Tibial nerve (tissue), 4 donors: ENCODE measurements at regions not wholly inside any gene's neighbourhood (a gene's known extent, or its start where the extent isn't known, plus 50 kb on each side); places are given as distances from the start of the nearest gene placed in this dataset.

Experiments
- DNase-seq, 2 donors: peaks; one replicate each; pipeline ENCODE4 v3.0.0-alpha.2; 2019; ENCODE audit warnings: low spot score in 2 of 2
- H3K27ac ChIP-seq, 4 donors: fragments of 200-600 bp; sonication (generic) in 3 of 4; one replicate each; pipeline ENCODE4 v1.5.1; 2017 to 2019; ENCODE audit warnings: mild to moderate bottlenecking in 1 of 4
- H3K27me3 ChIP-seq, 2 donors: fragments of 200-600 bp; sonication (generic) in 1 of 2; one replicate each; pipeline versions ENCODE4 v1.5.1 to v1.6.0; 2017 to 2019
- H3K36me3 ChIP-seq, 3 donors: fragments of 200-600 bp; sonication (generic); one replicate each; pipeline ENCODE4 v1.5.1; 2018 to 2019
- H3K4me1 ChIP-seq, 4 donors: fragments of 200-600 bp; sonication (generic) in 3 of 4; one replicate each; pipeline ENCODE4 v1.5.1; 2017 to 2019
- H3K4me3 ChIP-seq, 4 donors: fragments of 200-600 bp; sonication (generic) in 3 of 4; one replicate each; pipeline ENCODE4 v1.5.1; 2017 to 2019; ENCODE audit warnings: mild to moderate bottlenecking in 1 of 4, moderate library complexity in 1 of 4
- H3K9me3 ChIP-seq, 4 donors: fragments of 200-600 bp; sonication (generic) in 3 of 4; one replicate each; pipeline ENCODE4 v1.5.1; 2017 to 2019
- EP300 ChIP-seq, 2 donors: sonication (generic); formaldehyde crosslinking; IDR thresholded peaks; one replicate each; pipeline ENCODE4 v1.6.1; 2017; ENCODE audit warnings: antibody characterized with exemption in 2 of 2, mild to moderate bottlenecking in 1 of 2
- POLR2A ChIP-seq, 2 donors: fragments of 450-650 bp; IDR thresholded peaks; one replicate each; pipeline ENCODE4 v1.6.1; 2017; ENCODE audit warnings: antibody characterized with exemption in 2 of 2, mild to moderate bottlenecking in 2 of 2, moderate library complexity in 2 of 2
- WGBS, 2 donors: methylation state at CpG; one replicate each; pipeline ENCODE4 v1.1.5; 2018; 5-methylcytosine and 5-hydroxymethylcytosine counted together
- TF ChIP-seq, protein P1 (sequence below), 5 experiments: fragments of 200-600 bp in 3 of 5; fragments of 450-650 bp in 2 of 5; sonication (generic) in 3 of 5; IDR thresholded peaks; one replicate each; pipeline ENCODE4 v1.5.1; 2016 to 2019; ENCODE audit warnings: antibody characterized with exemption in 5 of 5, mild to moderate bottlenecking in 3 of 5, moderate library complexity in 2 of 5

DNA sequence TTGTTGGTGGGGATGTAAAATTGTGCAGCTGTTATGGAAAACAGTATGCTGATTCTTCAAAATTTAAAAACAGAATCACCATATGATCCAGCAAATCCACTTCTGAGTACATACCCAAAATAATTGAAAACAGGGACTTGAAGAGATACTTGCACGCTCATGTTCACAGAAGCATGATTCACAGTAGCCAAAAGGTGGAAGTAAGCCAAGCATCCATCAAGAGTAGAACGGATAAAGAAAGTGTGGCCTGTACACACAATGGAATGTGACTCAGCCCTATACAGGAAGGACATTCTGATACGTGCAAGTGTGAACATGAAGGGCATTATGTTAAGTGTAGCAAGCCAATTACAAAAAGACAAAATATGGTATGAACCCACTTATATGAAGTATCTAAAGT, 696.7 kb upstream of the CELF2 start:
- Histone ChIP-seq H3K4me3 (no peak overlapping the region), H3K27me3 (no peaks in the 10 kb centered on the region), H3K36me3 (no peaks in the 10 kb centered on the region), H3K4me1 (no peaks in the 10 kb centered on the region), H3K27ac (no peak overlapping the region), H3K9me3 (no peaks in the 10 kb centered on the region)
- DNase-seq = no peak
- no peak for TF ChIP-seq POLR2A (IDR thresholded peaks at IDR 0.05)
- TF ChIP-seq, protein P1, sequence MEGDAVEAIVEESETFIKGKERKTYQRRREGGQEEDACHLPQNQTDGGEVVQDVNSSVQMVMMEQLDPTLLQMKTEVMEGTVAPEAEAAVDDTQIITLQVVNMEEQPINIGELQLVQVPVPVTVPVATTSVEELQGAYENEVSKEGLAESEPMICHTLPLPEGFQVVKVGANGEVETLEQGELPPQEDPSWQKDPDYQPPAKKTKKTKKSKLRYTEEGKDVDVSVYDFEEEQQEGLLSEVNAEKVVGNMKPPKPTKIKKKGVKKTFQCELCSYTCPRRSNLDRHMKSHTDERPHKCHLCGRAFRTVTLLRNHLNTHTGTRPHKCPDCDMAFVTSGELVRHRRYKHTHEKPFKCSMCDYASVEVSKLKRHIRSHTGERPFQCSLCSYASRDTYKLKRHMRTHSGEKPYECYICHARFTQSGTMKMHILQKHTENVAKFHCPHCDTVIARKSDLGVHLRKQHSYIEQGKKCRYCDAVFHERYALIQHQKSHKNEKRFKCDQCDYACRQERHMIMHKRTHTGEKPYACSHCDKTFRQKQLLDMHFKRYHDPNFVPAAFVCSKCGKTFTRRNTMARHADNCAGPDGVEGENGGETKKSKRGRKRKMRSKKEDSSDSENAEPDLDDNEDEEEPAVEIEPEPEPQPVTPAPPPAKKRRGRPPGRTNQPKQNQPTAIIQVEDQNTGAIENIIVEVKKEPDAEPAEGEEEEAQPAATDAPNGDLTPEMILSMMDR (IDR thresholded peaks at IDR 0.05) = no peak
- no peak for TF ChIP-seq EP300 (IDR thresholded peaks at IDR 0.05)
- WGBS, 2 donors = 49 to 53% methylated on average over 3 of the region's 3 CpGs

DNA sequence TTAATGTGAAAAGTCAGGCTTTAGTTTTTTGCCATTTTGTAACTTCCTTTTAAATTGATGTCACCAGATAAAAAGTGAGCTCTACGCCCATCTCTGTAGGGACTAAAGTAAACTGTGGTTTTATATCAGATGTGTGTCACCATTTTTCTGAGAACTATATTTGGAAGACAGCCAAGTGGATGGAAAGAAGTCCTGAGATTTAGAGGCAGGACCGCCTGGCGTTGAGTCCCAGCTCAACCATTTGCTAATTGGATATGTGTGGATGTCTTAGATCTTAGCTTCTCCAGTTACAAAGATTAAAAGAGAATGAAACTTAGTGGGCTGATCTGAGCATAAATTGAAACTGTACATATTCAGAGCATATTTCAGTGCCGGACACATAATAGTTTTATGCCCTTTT, 691.6 kb upstream of the CELF2 start:
- TF ChIP-seq POLR2A (IDR thresholded peaks at IDR 0.05) (no peak), EP300 (IDR thresholded peaks at IDR 0.05) (no peak)
- TF ChIP-seq, protein P1 (IDR thresholded peaks at IDR 0.05) = no peak
- 46 to 56% methylated on average over 4 of the region's 4 CpGs for WGBS, 2 donors
- H3K4me1 ChIP-seq = no peaks in the 10 kb centered on the region

DNA sequence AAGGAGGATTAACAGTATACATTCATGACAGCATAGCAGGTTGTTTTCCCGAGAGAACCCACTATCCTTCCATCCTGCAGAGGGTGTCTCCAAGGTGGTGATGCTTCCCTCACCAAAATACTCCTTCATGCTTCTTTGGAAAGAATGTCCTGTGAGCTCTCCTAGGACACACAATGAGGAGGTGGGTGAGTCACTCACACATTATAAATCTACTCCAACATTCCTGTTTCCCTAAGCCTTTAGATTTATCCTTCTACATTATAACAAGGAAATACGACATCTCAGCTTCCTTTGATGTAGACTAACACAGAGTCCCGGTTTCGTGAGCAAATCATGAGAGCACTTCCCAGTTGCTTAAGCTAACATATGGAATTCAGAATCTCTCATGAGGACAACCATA, 689.7 kb upstream of the CELF2 start:
- Histone ChIP-seq H3K4me1 (no peaks in the 10 kb centered on the region), H3K4me3 (no peak overlapping the region), H3K27ac (no peak overlapping the region), H3K27me3 (no peaks in the 10 kb centered on the region), H3K9me3 (no peaks in the 10 kb centered on the region), H3K36me3 (no peaks in the 10 kb centered on the region)
- TF ChIP-seq POLR2A (IDR thresholded peaks at IDR 0.05) (no peak), EP300 (IDR thresholded peaks at IDR 0.05) (no peak)
- TF ChIP-seq, protein P1 (IDR thresholded peaks at IDR 0.05) = no peak
- no peak for DNase-seq
- WGBS, 2 donors = 81 to 85% methylated on average over 4 of the region's 4 CpGs

More for the DNA sequence above, 691.6 kb upstream of the CELF2 start:
- Histone ChIP-seq H3K36me3 (no peaks in the 10 kb centered on the region), H3K27me3 (no peaks in the 10 kb centered on the region), H3K27ac (no peak overlapping the region), H3K9me3 (no peaks in the 10 kb centered on the region), H3K4me3 (no peak overlapping the region)
- DNase-seq = no peak

DNA sequence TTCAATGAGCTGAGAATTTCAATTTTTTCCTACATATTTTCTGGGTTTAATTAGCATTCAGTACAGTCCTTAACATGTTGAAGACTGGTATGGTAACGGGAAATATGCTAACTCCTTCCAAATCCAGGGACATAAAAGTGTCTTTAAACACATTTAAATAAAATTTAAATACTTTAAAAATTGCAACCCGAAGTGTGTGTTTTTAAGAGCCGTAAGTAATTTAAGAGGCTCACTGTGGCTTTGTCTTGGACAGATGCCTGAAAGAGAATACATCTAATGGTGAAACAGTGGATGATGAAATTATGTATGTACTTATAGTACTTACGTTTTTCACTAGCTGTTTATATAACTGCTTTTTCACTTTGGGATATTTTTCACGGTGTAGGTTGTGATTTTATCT, 687.3 kb upstream of the CELF2 start:
- Histone ChIP-seq H3K4me3 (no peak overlapping the region), H3K27ac (no peak overlapping the region), H3K27me3 (no peaks in the 10 kb centered on the region), H3K36me3 (no peaks in the 10 kb centered on the region), H3K9me3 (no peaks in the 10 kb centered on the region), H3K4me1 (no peaks in the 10 kb centered on the region)
- TF ChIP-seq, protein P1 (IDR thresholded peaks at IDR 0.05) = no peak
- no peak for TF ChIP-seq POLR2A (IDR thresholded peaks at IDR 0.05)
- 67 to 70% methylated on average over 5 of the region's 5 CpGs for WGBS, 2 donors
- DNase-seq = no peak

DNA sequence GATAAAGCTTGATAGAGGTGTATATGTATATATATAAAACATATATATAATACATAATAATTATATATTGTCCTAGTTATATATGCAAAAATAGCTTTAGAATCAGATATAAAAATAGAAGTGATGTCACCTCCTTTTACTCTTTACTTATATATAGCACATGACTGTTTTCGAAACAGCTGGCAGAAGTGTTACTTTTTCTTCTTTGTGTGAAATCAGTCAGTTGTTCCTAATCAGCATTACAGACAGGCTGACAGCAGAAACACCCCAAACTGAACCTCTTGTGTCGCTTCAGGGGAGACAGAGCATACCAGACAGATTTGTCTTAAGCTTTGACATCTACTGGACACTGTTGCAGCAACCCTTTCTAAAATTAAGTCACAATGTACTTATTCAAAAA, 684.9 kb upstream of the CELF2 start:
- Histone ChIP-seq H3K27ac (no peak overlapping the region), H3K36me3 (no peaks in the 10 kb centered on the region), H3K27me3 (no peaks in the 10 kb centered on the region), H3K9me3 (no peaks in the 10 kb centered on the region), H3K4me1 (no peaks in the 10 kb centered on the region), H3K4me3 (no peak overlapping the region)
- DNase-seq = no peak
- TF ChIP-seq EP300 (IDR thresholded peaks at IDR 0.05) (no peak), POLR2A (IDR thresholded peaks at IDR 0.05) (no peak)
- TF ChIP-seq, protein P1 (IDR thresholded peaks at IDR 0.05) = no peak
- 86 to 92% methylated on average over 2 of the region's 2 CpGs for WGBS, 2 donors
